A549 (cell line): ENCODE measurements at regions not wholly inside any gene's neighbourhood (a gene's known extent, or its start where the extent isn't known, plus 50 kb on each side); places are given as distances from the start of the nearest gene placed in this dataset.

Source experiments
- ATAC-seq, 2 experiments: fragments of 200-7000 bp in 1 of 2; fragments of >200 bp in 1 of 2; cut with Nextera tagmentation in 1 of 2; cut with Tn5 transposase in 1 of 2; 3 replicates each; pipeline versions ENCODE4 v1.8.0 to v1.9.1; 2018 to 2020; ENCODE audit warnings: mild to moderate bottlenecking in 1 of 2, moderate library complexity in 1 of 2
- CTCF ChIA-PET: fragments of 300-600 bp; sonication (Branson Sonifier 250); formaldehyde crosslinking; extraction: SDS; loops from one replicate; lab custom pipeline; 2021; ENCODE audit warnings: antibody characterized with exemption, inconsistent platforms; lab: Yijun Ruan, JAX
- POLR2A ChIA-PET: fragments of 350-600 bp; formaldehyde crosslinking; extraction: SDS; loops from one replicate; lab custom pipeline; 2021; ENCODE audit warnings: antibody characterized with exemption, inconsistent platforms; lab: Yijun Ruan, JAX
- DNase-seq, 2 experiments: peaks; one replicate each; pipeline versions ENCODE4 v3.0.0 to v3.0.0-alpha.2; 2011 to 2016; ENCODE audit warnings: low read depth in 1 of 2, low spot score in 1 of 2
- FAIRE-seq: peaks from 2 replicates; lab custom pipeline; 2011; peaks lifted over from hg19 to GRCh38; lab: Jason Lieb, UNC
- H3K27ac ChIP-seq, 2 experiments: fragments of >200 bp; sonication (Bioruptor Twin); formaldehyde crosslinking; 3 replicates each; pipeline ENCODE4 v1.5.1; 2016 to 2017
- H3K4me1 ChIP-seq: fragments of >200 bp; sonication (Bioruptor Twin); formaldehyde crosslinking; 3 replicates; pipeline ENCODE4 v1.6.1; 2016
- H3K4me2 ChIP-seq: fragments of >200 bp; sonication (Bioruptor Twin); formaldehyde crosslinking; 3 replicates; pipeline ENCODE4 v1.6.1; 2016
- H3K4me3 ChIP-seq: fragments of >200 bp; sonication (Bioruptor Twin); formaldehyde crosslinking; 3 replicates; pipeline ENCODE4 v1.5.1; 2016
- H3K9me3 ChIP-seq: fragments of >200 bp; sonication (Bioruptor Twin); formaldehyde crosslinking; 3 replicates; pipeline ENCODE4 v1.6.1; 2016
- BCL3 ChIP-seq: fragments of >200 bp; sonication (Bioruptor Twin); formaldehyde crosslinking; IDR thresholded peaks from 3 replicates; pipeline ENCODE4 v1.6.1; 2016
- CBX8 ChIP-seq: fragments of 200-600 bp; sonication (generic); IDR thresholded peaks from 2 replicates; pipeline ENCODE4 v1.6.1; 2016
- CEBPB ChIP-seq, 2 experiments: fragments of >200 bp in 1 of 2; sonication (Bioruptor Twin) in 1 of 2; formaldehyde crosslinking in 1 of 2; IDR thresholded peaks; 2 replicates each; pipeline ENCODE4 v1.6.1; 2012 to 2016
- CHD4 ChIP-seq: fragments of 200-600 bp; sonication (generic); IDR thresholded peaks from 2 replicates; pipeline ENCODE4 v1.6.1; 2016; ENCODE audit warnings: antibody characterized with exemption, mild to moderate bottlenecking, borderline replicate concordance
- EHF ChIP-seq: fragments of 250-450 bp; sonication (Bioruptor Pico); IDR thresholded peaks from 2 replicates; pipeline ENCODE4 v1.5.0; 2020; ENCODE audit warnings: mild to moderate bottlenecking
- EHMT2 ChIP-seq: fragments of 200-600 bp; sonication (generic); IDR thresholded peaks from 2 replicates; pipeline ENCODE4 v1.6.1; 2016; ENCODE audit warnings: antibody characterized with exemption, low read depth, mild to moderate bottlenecking, moderate library complexity
- EP300 ChIP-seq, 2 experiments: fragments of >200 bp; sonication (Bioruptor Twin); formaldehyde crosslinking; IDR thresholded peaks; 2 replicates in 1 of 2; 3 replicates in 1 of 2; pipeline ENCODE4 v1.6.1; 2016 to 2017
- FOSL2 ChIP-seq, 2 experiments: fragments of 450-650 bp in 1 of 2; fragments of >200 bp in 1 of 2; sonication (Bioruptor Twin) in 1 of 2; formaldehyde crosslinking; IDR thresholded peaks; 2 replicates each; pipeline versions ENCODE4 v1.5.0 to v1.6.1; 2016 to 2020; ENCODE audit warnings: mild to moderate bottlenecking in 1 of 2, moderate library complexity in 1 of 2
- FOXS1 ChIP-seq: fragments of 250-450 bp; sonication (Bioruptor Pico); IDR thresholded peaks from 2 replicates; pipeline ENCODE4 v1.5.0; 2020; ENCODE audit warnings: mild to moderate bottlenecking, moderate library complexity
- HES2 ChIP-seq: fragments of >200 bp; sonication (Bioruptor Twin); formaldehyde crosslinking; IDR thresholded peaks from 2 replicates; pipeline ENCODE4 v1.6.1; 2016
- HOXA7 ChIP-seq: fragments of 250-450 bp; sonication (Bioruptor Pico); IDR thresholded peaks from 2 replicates; pipeline ENCODE4 v1.5.0; 2020; ENCODE audit warnings: mild to moderate bottlenecking, moderate library complexity
- JUN ChIP-seq, 2 experiments: fragments of >200 bp; sonication (Bioruptor Twin); formaldehyde crosslinking; IDR thresholded peaks; 2 replicates in 1 of 2; 3 replicates in 1 of 2; pipeline ENCODE4 v1.6.1; 2016 to 2017
- KDM1A ChIP-seq: fragments of 200-600 bp; sonication (generic); IDR thresholded peaks from 2 replicates; pipeline ENCODE4 v1.6.1; 2016; ENCODE audit warnings: low read depth, mild to moderate bottlenecking
- MAFK ChIP-seq: fragments of 450-650 bp; IDR thresholded peaks from 2 replicates; pipeline ENCODE4 v1.6.1; 2014; ENCODE audit not compliant: partially characterized antibody
- MAX ChIP-seq: IDR thresholded peaks from 2 replicates; pipeline ENCODE4 v1.6.1; 2012
- MAZ ChIP-seq: fragments of 150-350 bp; IDR thresholded peaks from 2 replicates; pipeline ENCODE4 v1.6.1; 2014; ENCODE audit warnings: antibody characterized with exemption, low read depth, low read length, borderline replicate concordance
- MYC ChIP-seq: IDR thresholded peaks from 2 replicates; pipeline ENCODE4 v1.6.1; 2012; ENCODE audit warnings: mild to moderate bottlenecking, inconsistent platforms, low read length, improper control_type of control experiment, borderline replicate concordance
- NFE2L2 ChIP-seq: fragments of 150-350 bp; conservative IDR thresholded peaks from 2 replicates; pipeline ENCODE4 v1.6.1; 2014; ENCODE audit warnings: low read length
- NR3C1 ChIP-seq: fragments of >200 bp; sonication (Bioruptor Twin); formaldehyde crosslinking; IDR thresholded peaks from 3 replicates; pipeline ENCODE4 v1.6.1; 2017
- PBX3 ChIP-seq: IDR thresholded peaks from 2 replicates; pipeline ENCODE4 v1.6.1; 2012
- PHF8 ChIP-seq: fragments of 200-600 bp; sonication (generic); IDR thresholded peaks from 2 replicates; pipeline ENCODE4 v1.6.1; 2016; ENCODE audit warnings: low read depth, mild to moderate bottlenecking, antibody characterized with exemption, moderate library complexity, borderline replicate concordance
- RAD21 ChIP-seq, 2 experiments: fragments of >200 bp in 1 of 2; sonication (Bioruptor Twin) in 1 of 2; formaldehyde crosslinking in 1 of 2; IDR thresholded peaks in 1 of 2; conservative IDR thresholded peaks in 1 of 2; 2 replicates in 1 of 2; 3 replicates in 1 of 2; pipeline ENCODE4 v1.6.1; 2012 to 2018; ENCODE audit warnings: inconsistent platforms in 1 of 2
- RFX5 ChIP-seq: fragments of 450-650 bp; IDR thresholded peaks from 2 replicates; pipeline ENCODE4 v1.7.1; 2014; ENCODE audit warnings: antibody characterized with exemption, mild to moderate bottlenecking, moderate library complexity
- TP53 ChIP-seq: fragments of 250-450 bp; sonication (Bioruptor Pico); IDR thresholded peaks from 2 replicates; pipeline ENCODE4 v1.5.0; 2021; ENCODE audit warnings: mild to moderate bottlenecking, moderate library complexity
- USF2 ChIP-seq: fragments of 450-650 bp; IDR thresholded peaks from 2 replicates; pipeline ENCODE4 v1.6.1; 2014; ENCODE audit warnings: antibody characterized with exemption
- WGBS: methylation state at CpG from one replicate; pipeline ENCODE4 v1.1.6; 2017; ENCODE audit errors: missing lambda C conversion rate; 5-methylcytosine and 5-hydroxymethylcytosine counted together
- TF ChIP-seq, protein P1 (sequence below): fragments of 250-450 bp; sonication (Bioruptor Pico); IDR thresholded peaks from 2 replicates; pipeline ENCODE4 v1.5.0; 2020; ENCODE audit warnings: low read depth, mild to moderate bottlenecking, moderate library complexity
- TF ChIP-seq, protein P2 (sequence below): IDR thresholded peaks from 2 replicates; pipeline ENCODE4 v1.6.1; 2012; ENCODE audit warnings: low read depth, borderline replicate concordance
- TF ChIP-seq, protein P3 (sequence below): fragments of >200 bp; sonication (Bioruptor Twin); formaldehyde crosslinking; IDR thresholded peaks from 3 replicates; pipeline ENCODE4 v1.5.1; 2016

DNA sequence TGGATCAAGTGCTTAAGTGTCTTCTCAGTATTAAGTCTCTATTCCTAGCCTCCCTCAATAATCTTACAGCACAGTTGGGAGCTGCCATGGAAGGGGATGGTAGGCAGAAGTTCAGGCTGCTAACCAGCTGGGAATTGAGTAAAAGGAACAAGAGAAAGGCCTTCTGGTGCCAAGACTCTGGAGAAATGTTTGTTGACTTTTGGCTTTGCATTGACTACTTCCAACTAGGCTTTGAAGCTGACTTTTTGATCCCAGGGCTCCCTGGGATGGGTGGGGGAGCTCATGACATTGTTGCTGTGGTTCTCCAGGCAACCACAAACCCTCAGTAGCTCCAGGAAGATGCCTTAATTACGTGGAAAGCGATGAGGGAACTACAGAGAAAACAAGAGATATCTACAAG lies 85.2 kb upstream of the HTR4 start:
- Histone ChIP-seq H3K4me1 (no peaks in the 10 kb centered on the region), H3K4me2 (no peak overlapping the region), H3K4me3 (no peak overlapping the region), H3K27ac (no peak overlapping the region), H3K9me3 (no peaks in the 10 kb centered on the region)
- no peak for ATAC-seq
- DNase-seq: no peak
- TF ChIP-seq RAD21 (conservative IDR thresholded peaks at IDR 0.05 in 1 of 2, IDR thresholded peaks at IDR 0.05 in 1 of 2) (no peak), NR3C1 (no peak), HOXA7 (CRISPR knock-in tag) (no peak), MYC (no peak), FOSL2 (IDR thresholded peaks at IDR 0.05) (no peak), FOSL2 (CRISPR knock-in tag; IDR thresholded peaks at IDR 0.05) (no peak), EHF (CRISPR knock-in tag) (no peak), MAFK (no peak), EP300 (IDR thresholded peaks at IDR 0.05) (no peak), USF2 (no peak), MAX (no peak), CEBPB (IDR thresholded peaks at IDR 0.05) (no peak), JUN (IDR thresholded peaks at IDR 0.05) (no peak), MAZ (no peak), BCL3 (no peak)
- ChIA-PET CTCF (interaction anchor here (0.6 to 17.7 kb wide), 14 partner anchors 8 to 529 kb away, joined by 3 to 432 read pairs (median 4); no protein-coding TSS in a partner anchor), POLR2A (no interaction called here)
- 44% methylated on average over 2 of the region's 2 CpGs for WGBS
- FAIRE-seq: no peak

DNA sequence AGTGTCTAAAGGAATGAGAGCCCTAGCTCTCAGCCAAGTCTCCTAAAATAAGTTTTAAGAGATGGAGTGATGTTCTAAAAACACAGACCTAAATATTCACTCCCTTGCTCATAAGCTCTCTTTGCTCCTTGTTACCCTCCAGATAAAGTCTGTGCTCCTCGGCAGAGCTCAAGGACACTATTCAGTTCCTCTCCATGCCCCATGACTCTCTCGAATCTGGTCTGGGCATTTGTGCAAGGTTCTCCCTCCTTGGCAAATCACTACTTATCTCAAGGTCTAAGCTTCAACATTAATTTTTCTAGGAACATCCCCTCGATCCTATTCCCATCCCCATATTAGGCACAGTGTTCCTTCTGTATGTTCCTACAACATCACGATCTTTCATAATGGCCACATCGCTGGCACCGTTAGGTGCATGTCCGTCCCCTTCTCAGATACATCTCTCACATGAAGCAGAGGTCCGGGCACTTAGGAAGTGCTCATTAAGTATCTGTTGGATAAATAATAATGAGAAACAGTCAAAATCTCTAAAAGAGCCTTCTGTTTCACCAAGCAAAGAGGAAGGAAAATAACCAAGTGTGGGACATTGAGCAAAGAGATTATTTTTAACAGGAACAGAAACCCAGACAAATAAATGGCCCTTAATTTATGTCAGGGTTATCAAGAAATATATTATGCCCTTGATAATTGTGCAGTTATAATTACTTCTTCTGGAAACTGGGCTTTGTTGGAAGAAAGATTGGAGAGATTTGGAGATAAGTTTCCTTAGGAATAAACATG lies 85.9 kb upstream of the HTR4 start:
- ATAC-seq (no peak), DNase-seq (no peak), FAIRE-seq (no peak)
- H3K4me2 ChIP-seq: no peak overlapping the region
- TF ChIP-seq PHF8 (no peak), CBX8 (no peak), NFE2L2 (no peak), FOXS1 (CRISPR knock-in tag) (no peak), RFX5 (no peak), KDM1A (no peak), MYC (no peak), CEBPB (IDR thresholded peaks at IDR 0.05) (no peak), PBX3 (no peak), HOXA7 (CRISPR knock-in tag) (no peak), HES2 (no peak), EHF (CRISPR knock-in tag) (no peak), FOSL2 (IDR thresholded peaks at IDR 0.05) (no peak), FOSL2 (CRISPR knock-in tag; IDR thresholded peaks at IDR 0.05) (no peak), RAD21 (conservative IDR thresholded peaks at IDR 0.05 in 1 of 2, IDR thresholded peaks at IDR 0.05 in 1 of 2) (no peak), EHMT2 (no peak), TP53 (CRISPR knock-in tag) (no peak), CHD4 (no peak)
- TF ChIP-seq, protein P1, sequence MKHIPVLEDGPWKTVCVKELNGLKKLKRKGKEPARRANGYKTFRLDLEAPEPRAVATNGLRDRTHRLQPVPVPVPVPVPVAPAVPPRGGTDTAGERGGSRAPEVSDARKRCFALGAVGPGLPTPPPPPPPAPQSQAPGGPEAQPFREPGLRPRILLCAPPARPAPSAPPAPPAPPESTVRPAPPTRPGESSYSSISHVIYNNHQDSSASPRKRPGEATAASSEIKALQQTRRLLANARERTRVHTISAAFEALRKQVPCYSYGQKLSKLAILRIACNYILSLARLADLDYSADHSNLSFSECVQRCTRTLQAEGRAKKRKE (CRISPR knock-in tag): no peak
- TF ChIP-seq, protein P2, sequence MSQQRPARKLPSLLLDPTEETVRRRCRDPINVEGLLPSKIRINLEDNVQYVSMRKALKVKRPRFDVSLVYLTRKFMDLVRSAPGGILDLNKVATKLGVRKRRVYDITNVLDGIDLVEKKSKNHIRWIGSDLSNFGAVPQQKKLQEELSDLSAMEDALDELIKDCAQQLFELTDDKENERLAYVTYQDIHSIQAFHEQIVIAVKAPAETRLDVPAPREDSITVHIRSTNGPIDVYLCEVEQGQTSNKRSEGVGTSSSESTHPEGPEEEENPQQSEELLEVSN: no peak
- TF ChIP-seq, protein P3, sequence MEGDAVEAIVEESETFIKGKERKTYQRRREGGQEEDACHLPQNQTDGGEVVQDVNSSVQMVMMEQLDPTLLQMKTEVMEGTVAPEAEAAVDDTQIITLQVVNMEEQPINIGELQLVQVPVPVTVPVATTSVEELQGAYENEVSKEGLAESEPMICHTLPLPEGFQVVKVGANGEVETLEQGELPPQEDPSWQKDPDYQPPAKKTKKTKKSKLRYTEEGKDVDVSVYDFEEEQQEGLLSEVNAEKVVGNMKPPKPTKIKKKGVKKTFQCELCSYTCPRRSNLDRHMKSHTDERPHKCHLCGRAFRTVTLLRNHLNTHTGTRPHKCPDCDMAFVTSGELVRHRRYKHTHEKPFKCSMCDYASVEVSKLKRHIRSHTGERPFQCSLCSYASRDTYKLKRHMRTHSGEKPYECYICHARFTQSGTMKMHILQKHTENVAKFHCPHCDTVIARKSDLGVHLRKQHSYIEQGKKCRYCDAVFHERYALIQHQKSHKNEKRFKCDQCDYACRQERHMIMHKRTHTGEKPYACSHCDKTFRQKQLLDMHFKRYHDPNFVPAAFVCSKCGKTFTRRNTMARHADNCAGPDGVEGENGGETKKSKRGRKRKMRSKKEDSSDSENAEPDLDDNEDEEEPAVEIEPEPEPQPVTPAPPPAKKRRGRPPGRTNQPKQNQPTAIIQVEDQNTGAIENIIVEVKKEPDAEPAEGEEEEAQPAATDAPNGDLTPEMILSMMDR: no peak
- POLR2A ChIA-PET: no interaction called here
- H3K4me1 ChIP-seq: no peaks in the 10 kb centered on the region
- WGBS: 52% methylated on average over 8 of the region's 8 CpGs
- no peaks in the 10 kb centered on the region for H3K9me3 ChIP-seq
- H3K4me3 ChIP-seq: no peak overlapping the region
- CTCF ChIA-PET: interaction anchor here (0.6 to 17.7 kb wide), 33 partner anchors 8 to 822 kb away, joined by 3 to 432 read pairs (median 4); no protein-coding TSS in a partner anchor
- no peak overlapping the region for H3K27ac ChIP-seq
